ENCODE measurements at regions not wholly inside any gene's neighbourhood (a gene's known extent, or its start where the extent isn't known, plus 50 kb on each side); places are given as distances from the start of the nearest gene placed in this dataset.
"Not testable (repeated sequence)": the region's sequence is repeated elsewhere in the genome, so short reads cannot be mapped to it uniquely, and the experiment has no call there.

GRCh38 chr1:65629788-65630187 lies 162.9 kb upstream of the PDE4B start:
- TF ChIP-seq CTCF (IDR thresholded peaks at IDR 0.05; ENCODE audit: low read depth, low read length) = no peak
- in situ Hi-C loops (cut with HindIII; ENCODE audit: low sequenced_read_pairs) = no loop called here

GRCh38 chr1:65630855-65631254 lies 161.8 kb upstream of the PDE4B start:
- in situ Hi-C loops (cut with HindIII; ENCODE audit: low sequenced_read_pairs) = no loop called here
- DNase-seq (ENCODE audit: low read depth, low spot score) = peak; percentile 51
- no peak overlapping the region for H3K4me3 ChIP-seq (ENCODE audit: low read depth, low read length)
- no peak for TF ChIP-seq CTCF (IDR thresholded peaks at IDR 0.05; ENCODE audit: low read depth, low read length)

More at GRCh38 chr1:65629788-65630187, 162.9 kb upstream of the PDE4B start:
- DNase-seq (ENCODE audit: low read depth, low spot score) = no peak
- H3K4me3 ChIP-seq (ENCODE audit: low read depth, low read length) = no peak overlapping the region

- in situ Hi-C loops (cut with HindIII; ENCODE audit: low sequenced_read_pairs) = no loop called here
- no peak for DNase-seq (ENCODE audit: low read depth, low spot score)
- no peak for TF ChIP-seq CTCF (IDR thresholded peaks at IDR 0.05; ENCODE audit: low read depth, low read length)
- H3K4me3 ChIP-seq (ENCODE audit: low read depth, low read length) = no peak overlapping the region
These were observed 160.5 kb upstream of the PDE4B start for GRCh38 chr1:65632235-65632634.

- no peak overlapping the region for H3K4me3 ChIP-seq (ENCODE audit: low read depth, low read length)
- no peak for DNase-seq (ENCODE audit: low read depth, low spot score)
- TF ChIP-seq CTCF (IDR thresholded peaks at IDR 0.05; ENCODE audit: low read depth, low read length) = no peak
- in situ Hi-C loops (cut with HindIII; ENCODE audit: low sequenced_read_pairs) = no loop called here
These were observed 152.6 kb upstream of the PDE4B start for GRCh38 chr1:65640046-65640445.

- H3K4me3 ChIP-seq (ENCODE audit: low read depth, low read length); DNase-seq (ENCODE audit: low read depth, low spot score); in situ Hi-C loops (cut with HindIII; ENCODE audit: low sequenced_read_pairs): not testable (repeated sequence)
These were observed 143.5 kb upstream of the PDE4B start for GRCh38 chr1:65649185-65649584.

GRCh38 chr1:65650682-65651081 lies 142.0 kb upstream of the PDE4B start:
- DNase-seq (ENCODE audit: low read depth, low spot score) = no peak
- no peak overlapping the region for H3K4me3 ChIP-seq (ENCODE audit: low read depth, low read length)
- no peak for TF ChIP-seq CTCF (IDR thresholded peaks at IDR 0.05; ENCODE audit: low read depth, low read length)
- in situ Hi-C loops (cut with HindIII; ENCODE audit: low sequenced_read_pairs) = no loop called here

GRCh38 chr1:65654526-65654925 lies 138.2 kb upstream of the PDE4B start:
- H3K4me3 ChIP-seq (ENCODE audit: low read depth, low read length); in situ Hi-C loops (cut with HindIII; ENCODE audit: low sequenced_read_pairs); DNase-seq (ENCODE audit: low read depth, low spot score): not testable (repeated sequence)

- H3K4me3 ChIP-seq (ENCODE audit: low read depth, low read length); DNase-seq (ENCODE audit: low read depth, low spot score); in situ Hi-C loops (cut with HindIII; ENCODE audit: low sequenced_read_pairs): not testable (repeated sequence)
These were observed 135.1 kb upstream of the PDE4B start for GRCh38 chr1:65657609-65658008.

Data from astrocyte of the spinal cord (primary cell).